ENCODE measurements at regions not wholly inside any gene's neighbourhood (a gene's known extent, or its start where the extent isn't known, plus 50 kb on each side); places are given as distances from the start of the nearest gene placed in this dataset.
"Not testable (repeated sequence)": the region's sequence is repeated elsewhere in the genome, so short reads cannot be mapped to it uniquely, and the experiment has no call there.

- no peak for DNase-seq
Observed at GRCh38 chr7:85287106-85287825, 100.4 kb upstream of the SEMA3D start.

- no peak for DNase-seq
Observed at GRCh38 chr7:85286446-85286845, 99.6 kb upstream of the SEMA3D start.

GRCh38 chr7:85285527-85285926, 98.7 kb upstream of the SEMA3D start:
- DNase-seq: no peak

GRCh38 chr7:85275204-85275603, 88.3 kb upstream of the SEMA3D start:
- no peak for DNase-seq

- no peak for DNase-seq
Observed at GRCh38 chr7:85274454-85274853, 87.6 kb upstream of the SEMA3D start.

GRCh38 chr7:85262891-85263290, 76.0 kb upstream of the SEMA3D start:
- no peak for DNase-seq

GRCh38 chr7:85261336-85261735, 74.5 kb upstream of the SEMA3D start:
- DNase-seq: no peak

- DNase-seq: not testable (repeated sequence)
Observed at GRCh38 chr7:85249787-85250186, 62.9 kb upstream of the SEMA3D start.

GRCh38 chr7:85239109-85239508, 52.3 kb upstream of the SEMA3D start:
- no peak for DNase-seq

GRCh38 chr7:85237721-85238120, 50.9 kb upstream of the SEMA3D start:
- no peak for DNase-seq
